ENCODE measurements at regions not wholly inside any gene's neighbourhood (a gene's known extent, or its start where the extent isn't known, plus 50 kb on each side); places are given as distances from the start of the nearest gene placed in this dataset.

- no peak for TF ChIP-seq CTCF (IDR thresholded peaks at IDR 0.05; ENCODE audit: poor library complexity, severe bottlenecking)
- TF ChIP-seq EP300 (conservative IDR thresholded peaks at IDR 0.05; ENCODE audit: poor library complexity, severe bottlenecking): no peak
- TF ChIP-seq EZH2 (IDR thresholded peaks at IDR 0.05; ENCODE audit: borderline replicate concordance, insufficient read depth, low read length, poor library complexity, severe bottlenecking): no peak
- TF ChIP-seq SMC3 (conservative IDR thresholded peaks at IDR 0.05; ENCODE audit: poor library complexity): no peak
- no peak for TF ChIP-seq RAD21 (conservative IDR thresholded peaks at IDR 0.05)
- no peak for TF ChIP-seq POLR2AphosphoS5 (IDR thresholded peaks at IDR 0.05)
- TF ChIP-seq TAF1 (IDR thresholded peaks at IDR 0.05; ENCODE audit: low read depth): no peak
- no peak for TF ChIP-seq MXI1 (conservative IDR thresholded peaks at IDR 0.05; ENCODE audit: poor library complexity, severe bottlenecking)
- no peak for TF ChIP-seq REST (IDR thresholded peaks at IDR 0.05; ENCODE audit: borderline replicate concordance)
Measured at GRCh38 chr9:118990949-118991348, 378.3 kb downstream of the BRINP1 start.

All from neural cell (in vitro differentiated cells).